Osteoblast (primary cell): ENCODE measurements at regions not wholly inside any gene's neighbourhood (a gene's known extent, or its start where the extent isn't known, plus 50 kb on each side); places are given as distances from the start of the nearest gene placed in this dataset.
A peak's percentile ranks its signal among the peaks of the same experiment; 100 is the strongest.

ENCODE experiments used
- DNase-seq: peaks from one replicate; pipeline ENCODE4 v3.0.0; 2011; ENCODE audit warnings: low spot score, mixed read lengths; ENCODE audit not compliant: insufficient read length; ENCODE audit errors: missing footprints
- H2AFZ ChIP-seq: 2 replicates; pipeline ENCODE4 v1.6.0; 2011; ENCODE audit warnings: mild to moderate bottlenecking, low read length
- H3K27ac ChIP-seq: 2 replicates; pipeline ENCODE4 v1.5.1; 2011; ENCODE audit warnings: mild to moderate bottlenecking, low read depth, low read length, moderate library complexity
- H3K27me3 ChIP-seq: 2 replicates; pipeline ENCODE4 v1.6.0; 2012; ENCODE audit warnings: mild to moderate bottlenecking, control low read depth, inconsistent platforms, low read length, moderate library complexity; ENCODE audit not compliant: insufficient read depth
- H3K36me3 ChIP-seq: 2 replicates; pipeline ENCODE4 v1.5.1; 2011; ENCODE audit warnings: mild to moderate bottlenecking, low read length, control low read depth, moderate library complexity; ENCODE audit not compliant: insufficient read depth
- H3K4me1 ChIP-seq: 2 replicates; pipeline ENCODE4 v1.5.1; 2011; ENCODE audit warnings: mild to moderate bottlenecking, low read length, control low read depth, moderate library complexity; ENCODE audit not compliant: insufficient read depth
- H3K4me2 ChIP-seq: 2 replicates; pipeline ENCODE4 v1.6.0; 2011; ENCODE audit warnings: mild to moderate bottlenecking, low read length; ENCODE audit not compliant: insufficient read depth
- H3K4me3 ChIP-seq: fragments of 200-600 bp; sonication (generic); 3 replicates; pipeline ENCODE4 v1.5.1; 2012; ENCODE audit warnings: mild to moderate bottlenecking, low read length, inconsistent platforms; ENCODE audit not compliant: insufficient read depth
- H3K79me2 ChIP-seq: 2 replicates; pipeline ENCODE4 v1.6.0; 2012; ENCODE audit warnings: mild to moderate bottlenecking, low read length, control low read depth, inconsistent platforms; ENCODE audit not compliant: insufficient read depth
- H3K9me3 ChIP-seq: 2 replicates; pipeline ENCODE4 v1.5.1; 2011; ENCODE audit warnings: low read depth, low read length, control low read depth
- H4K20me1 ChIP-seq: 2 replicates; pipeline ENCODE4 v1.6.0; 2012; ENCODE audit warnings: mild to moderate bottlenecking, low read length, control low read depth; ENCODE audit not compliant: insufficient read depth
- TF ChIP-seq, protein P1 (sequence below): IDR thresholded peaks from 2 replicates; pipeline ENCODE4 v1.5.1; 2011; ENCODE audit warnings: mild to moderate bottlenecking, low read depth, low read length, moderate library complexity; ENCODE audit errors: extremely low read depth

DNA sequence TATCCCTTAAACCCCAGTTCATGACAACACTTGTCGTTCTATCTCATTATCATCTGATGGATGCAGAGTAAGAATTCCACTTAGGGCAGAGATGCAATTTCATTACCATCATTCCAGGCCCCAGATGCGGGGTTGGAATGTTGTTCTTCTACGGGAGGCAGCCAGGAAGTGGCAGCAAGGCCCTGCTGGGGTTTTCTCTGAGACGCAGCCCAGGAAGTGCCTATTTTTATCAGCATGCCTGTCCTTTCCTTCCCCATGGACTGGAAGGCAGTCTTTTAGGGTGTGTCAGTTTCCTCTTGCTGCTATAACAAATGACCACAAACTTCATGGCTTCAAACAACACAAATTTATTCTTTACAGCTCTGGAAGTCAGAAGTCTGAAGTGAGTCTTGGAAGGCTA is 246.6 kb upstream of the DYNLRB2 start:
- peak overlapping the region; percentile 39 for H2AFZ ChIP-seq
- no peak for DNase-seq
- no peak overlapping the region for H3K4me3 ChIP-seq
- H3K9me3 ChIP-seq, result no peaks in the 10 kb centered on the region
- no peak overlapping the region for H3K4me2 ChIP-seq
- H3K27ac ChIP-seq, result no peak overlapping the region
- no peaks in the 10 kb centered on the region for H3K79me2 ChIP-seq
- no peaks in the 10 kb centered on the region for H3K27me3 ChIP-seq
- H3K36me3 ChIP-seq, result no peaks in the 10 kb centered on the region
- peaks cover 8% of the 10 kb centered on the region for H3K4me1 ChIP-seq
- TF ChIP-seq, protein P1, sequence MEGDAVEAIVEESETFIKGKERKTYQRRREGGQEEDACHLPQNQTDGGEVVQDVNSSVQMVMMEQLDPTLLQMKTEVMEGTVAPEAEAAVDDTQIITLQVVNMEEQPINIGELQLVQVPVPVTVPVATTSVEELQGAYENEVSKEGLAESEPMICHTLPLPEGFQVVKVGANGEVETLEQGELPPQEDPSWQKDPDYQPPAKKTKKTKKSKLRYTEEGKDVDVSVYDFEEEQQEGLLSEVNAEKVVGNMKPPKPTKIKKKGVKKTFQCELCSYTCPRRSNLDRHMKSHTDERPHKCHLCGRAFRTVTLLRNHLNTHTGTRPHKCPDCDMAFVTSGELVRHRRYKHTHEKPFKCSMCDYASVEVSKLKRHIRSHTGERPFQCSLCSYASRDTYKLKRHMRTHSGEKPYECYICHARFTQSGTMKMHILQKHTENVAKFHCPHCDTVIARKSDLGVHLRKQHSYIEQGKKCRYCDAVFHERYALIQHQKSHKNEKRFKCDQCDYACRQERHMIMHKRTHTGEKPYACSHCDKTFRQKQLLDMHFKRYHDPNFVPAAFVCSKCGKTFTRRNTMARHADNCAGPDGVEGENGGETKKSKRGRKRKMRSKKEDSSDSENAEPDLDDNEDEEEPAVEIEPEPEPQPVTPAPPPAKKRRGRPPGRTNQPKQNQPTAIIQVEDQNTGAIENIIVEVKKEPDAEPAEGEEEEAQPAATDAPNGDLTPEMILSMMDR, result no peak
- H4K20me1 ChIP-seq, result no peaks in the 10 kb centered on the region

DNA sequence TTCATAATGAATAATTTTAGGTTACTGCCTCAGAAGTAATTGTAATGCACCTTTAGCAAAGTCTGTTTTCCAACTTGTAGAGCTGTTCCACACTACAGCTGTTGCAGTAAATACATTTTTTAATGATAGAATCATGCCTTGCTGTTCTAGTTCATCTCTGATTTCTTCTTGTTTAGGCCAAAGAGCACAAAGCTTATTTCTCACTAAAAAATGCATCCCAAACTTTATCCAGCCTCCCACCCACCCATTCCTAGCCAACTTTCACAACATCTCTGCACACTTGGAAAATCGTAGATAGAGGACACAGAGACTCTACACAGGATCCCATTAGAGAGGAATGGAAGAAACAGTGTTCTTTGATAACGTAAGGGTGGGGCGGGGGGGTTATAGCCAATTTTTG is 252.2 kb upstream of the DYNLRB2 start:
- Histone ChIP-seq H3K9me3 (no peaks in the 10 kb centered on the region), H4K20me1 (no peaks in the 10 kb centered on the region), H3K27ac (no peak overlapping the region), H3K4me1 (peaks cover 20% of the 10 kb centered on the region), H3K36me3 (no peaks in the 10 kb centered on the region), H3K4me2 (no peak overlapping the region), H2AFZ (no peak overlapping the region), H3K79me2 (no peaks in the 10 kb centered on the region), H3K27me3 (no peaks in the 10 kb centered on the region), H3K4me3 (no peak overlapping the region)
- TF ChIP-seq, protein P1, result no peak
- no peak for DNase-seq

DNA sequence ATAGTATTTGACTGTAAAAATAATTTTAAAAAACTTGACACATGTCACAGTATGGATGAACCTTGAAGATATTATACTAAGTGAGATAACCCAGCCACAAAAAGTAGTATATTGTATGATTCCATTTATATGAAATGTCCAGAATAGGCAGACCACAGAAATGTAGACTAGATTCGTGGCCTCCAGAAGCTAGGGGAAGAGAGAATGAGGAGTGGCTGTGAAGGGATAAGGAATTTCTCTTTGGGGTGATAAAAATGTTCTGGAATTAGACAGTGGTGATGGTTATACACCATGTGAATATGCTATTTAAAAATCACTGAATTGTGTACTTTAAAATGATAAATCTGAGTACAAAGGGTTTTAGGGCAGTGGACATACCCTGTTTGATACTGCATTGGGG is 253.1 kb upstream of the DYNLRB2 start:
- Histone ChIP-seq H3K79me2 (no peaks in the 10 kb centered on the region), H4K20me1 (no peaks in the 10 kb centered on the region), H3K4me2 (no peak overlapping the region), H3K9me3 (no peaks in the 10 kb centered on the region), H3K27ac (no peak overlapping the region), H2AFZ (no peak overlapping the region), H3K36me3 (no peaks in the 10 kb centered on the region), H3K27me3 (no peaks in the 10 kb centered on the region), H3K4me3 (no peak overlapping the region), H3K4me1 (peaks cover 20% of the 10 kb centered on the region)
- no peak for DNase-seq
- TF ChIP-seq, protein P1, result no peak

DNA sequence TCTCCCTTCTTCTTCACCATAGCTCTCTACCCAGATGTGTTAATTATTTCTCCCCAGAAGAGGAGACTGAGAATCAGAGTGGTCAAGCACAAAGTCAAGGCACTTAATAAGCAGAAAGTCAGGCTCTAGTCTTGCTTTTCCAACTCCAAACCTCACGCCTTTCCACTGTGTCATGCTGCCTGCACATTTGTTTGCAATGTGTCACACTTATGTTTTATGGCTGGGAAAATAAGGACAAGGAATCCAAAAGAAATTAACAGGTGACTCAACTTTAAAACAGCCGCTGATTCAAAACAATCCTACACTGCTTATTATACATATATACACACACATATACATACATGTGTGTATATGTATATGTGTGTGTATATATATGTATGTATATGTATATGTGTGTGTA is 255.7 kb upstream of the DYNLRB2 start:
- no peaks in the 10 kb centered on the region for H3K27me3 ChIP-seq
- H3K4me3 ChIP-seq, result no peak overlapping the region
- no peak overlapping the region for H2AFZ ChIP-seq
- no peaks in the 10 kb centered on the region for H3K36me3 ChIP-seq
- peak overlapping the region; percentile 63 for H3K27ac ChIP-seq
- H3K79me2 ChIP-seq, result no peaks in the 10 kb centered on the region
- H3K4me2 ChIP-seq, result no peak overlapping the region
- H4K20me1 ChIP-seq, result no peaks in the 10 kb centered on the region
- no peak for DNase-seq
- H3K4me1 ChIP-seq, result peaks cover 20% of the 10 kb centered on the region
- TF ChIP-seq, protein P1, result no peak
- H3K9me3 ChIP-seq, result no peaks in the 10 kb centered on the region
